Prostate gland (tissue), 2 donors: ENCODE measurements at regions not wholly inside any gene's neighbourhood (a gene's known extent, or its start where the extent isn't known, plus 50 kb on each side); places are given as distances from the start of the nearest gene placed in this dataset.

Experiments used
- DNase-seq: peaks from one replicate; pipeline ENCODE4 v3.0.0-alpha.2; 2019; ENCODE audit warnings: low spot score
- H3K27ac ChIP-seq, 2 donors: fragments of 200-600 bp; sonication (generic); 2 replicates each; pipeline ENCODE4 v1.5.1; 2017 to 2019
- H3K27me3 ChIP-seq: fragments of 200-600 bp; sonication (generic); replicated peaks from 2 replicates; pipeline ENCODE4 v1.5.1; 2019; ENCODE audit not compliant: insufficient read depth
- H3K36me3 ChIP-seq, 2 donors: fragments of 200-600 bp; sonication (generic); 1 replicate in 1 of 2; 2 replicates in 1 of 2; pipeline versions ENCODE4 v1.5.1 to v1.8.1; 2017 to 2019
- H3K4me1 ChIP-seq: fragments of 200-600 bp; sonication (generic); replicated peaks from 2 replicates; pipeline ENCODE4 v1.5.1; 2019
- H3K4me3 ChIP-seq, 2 donors: fragments of 200-600 bp; sonication (generic); 2 replicates each; pipeline ENCODE4 v1.5.1; 2017 to 2019
- H3K9me3 ChIP-seq: fragments of 200-600 bp; sonication (generic); 2 replicates; pipeline ENCODE4 v1.5.1; 2017
- POLR2A ChIP-seq: fragments of 450-650 bp; IDR thresholded peaks from one replicate; pipeline ENCODE4 v1.6.1; 2016; ENCODE audit warnings: antibody characterized with exemption, mild to moderate bottlenecking
- POLR2AphosphoS5 ChIP-seq: sonication (generic); formaldehyde crosslinking; IDR thresholded peaks from one replicate; pipeline ENCODE4 v1.6.1; 2017; ENCODE audit warnings: antibody characterized with exemption
- WGBS: methylation state at CpG from one replicate; pipeline ENCODE4 v1.1.5; 2018; 5-methylcytosine and 5-hydroxymethylcytosine counted together
- intact Hi-C: fragments of 100-400 bp; cut with DNase I; formaldehyde crosslinking; loops from one replicate; pipeline ENCODE4 v1.14.2; 2022
- TF ChIP-seq, protein P1 (sequence below), 4 experiments: fragments of 200-600 bp in 2 of 4; fragments of 450-650 bp in 2 of 4; sonication (generic) in 2 of 4; IDR thresholded peaks; 1 replicate in 3 of 4; 2 replicates in 1 of 4; pipeline ENCODE4 v1.5.1; 2016 to 2019; ENCODE audit warnings: antibody characterized with exemption in 4 of 4, mild to moderate bottlenecking in 2 of 4, moderate library complexity in 2 of 4

DNA sequence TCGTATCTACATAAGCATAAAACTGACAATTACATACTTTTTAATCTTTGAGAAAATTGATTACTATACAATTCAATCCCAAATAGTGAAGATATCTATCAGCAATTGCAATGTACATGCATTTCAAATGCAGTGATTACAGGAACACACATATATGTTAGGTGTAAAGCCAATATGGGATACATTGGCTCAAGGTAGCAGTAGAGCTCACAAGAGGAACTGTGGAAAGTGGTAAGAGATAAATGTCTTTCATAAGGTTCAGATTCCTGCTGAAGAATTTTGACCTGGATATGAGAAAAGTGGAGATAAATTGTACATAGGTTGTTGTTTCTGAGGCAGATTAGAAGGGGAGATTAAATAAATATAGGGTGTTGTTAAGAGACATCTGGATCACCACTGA, 1280.5 kb downstream of the OTOL1 start:
- H3K4me3 ChIP-seq = no peak overlapping the region
- H3K4me1 ChIP-seq = no peaks in the 10 kb centered on the region
- no peak for DNase-seq
- TF ChIP-seq, protein P1, sequence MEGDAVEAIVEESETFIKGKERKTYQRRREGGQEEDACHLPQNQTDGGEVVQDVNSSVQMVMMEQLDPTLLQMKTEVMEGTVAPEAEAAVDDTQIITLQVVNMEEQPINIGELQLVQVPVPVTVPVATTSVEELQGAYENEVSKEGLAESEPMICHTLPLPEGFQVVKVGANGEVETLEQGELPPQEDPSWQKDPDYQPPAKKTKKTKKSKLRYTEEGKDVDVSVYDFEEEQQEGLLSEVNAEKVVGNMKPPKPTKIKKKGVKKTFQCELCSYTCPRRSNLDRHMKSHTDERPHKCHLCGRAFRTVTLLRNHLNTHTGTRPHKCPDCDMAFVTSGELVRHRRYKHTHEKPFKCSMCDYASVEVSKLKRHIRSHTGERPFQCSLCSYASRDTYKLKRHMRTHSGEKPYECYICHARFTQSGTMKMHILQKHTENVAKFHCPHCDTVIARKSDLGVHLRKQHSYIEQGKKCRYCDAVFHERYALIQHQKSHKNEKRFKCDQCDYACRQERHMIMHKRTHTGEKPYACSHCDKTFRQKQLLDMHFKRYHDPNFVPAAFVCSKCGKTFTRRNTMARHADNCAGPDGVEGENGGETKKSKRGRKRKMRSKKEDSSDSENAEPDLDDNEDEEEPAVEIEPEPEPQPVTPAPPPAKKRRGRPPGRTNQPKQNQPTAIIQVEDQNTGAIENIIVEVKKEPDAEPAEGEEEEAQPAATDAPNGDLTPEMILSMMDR (IDR thresholded peaks at IDR 0.05) = no peak
- TF ChIP-seq POLR2AphosphoS5 (no peak), POLR2A (no peak)
- no peak overlapping the region for H3K27ac ChIP-seq
- H3K27me3 ChIP-seq = no peaks in the 10 kb centered on the region
- intact Hi-C loops = no loop called here
- 95% methylated on average over 1 of the region's 1 CpG for WGBS
- no peaks in the 10 kb centered on the region for H3K9me3 ChIP-seq
- no peaks in the 10 kb centered on the region for H3K36me3 ChIP-seq

DNA sequence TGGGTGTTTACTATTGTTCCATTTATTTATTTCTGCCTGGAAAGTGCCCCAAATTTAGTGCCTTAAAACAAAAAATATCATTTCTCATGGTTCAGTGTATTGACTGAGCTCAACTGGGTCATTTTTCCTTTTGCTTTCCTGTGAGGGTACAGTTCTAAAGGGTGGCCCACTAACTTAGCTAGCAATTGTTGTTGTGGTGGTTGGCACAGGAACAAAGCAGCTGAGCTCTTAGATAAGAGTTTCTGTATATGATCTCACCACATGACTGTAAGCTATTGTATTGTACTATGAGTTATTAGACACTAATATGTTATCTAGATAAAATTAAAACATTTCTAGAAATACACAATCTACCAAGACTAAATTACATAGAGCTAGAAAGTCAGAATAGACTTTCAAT, 1283.7 kb downstream of the OTOL1 start:
- intact Hi-C loops = no loop called here
- no peaks in the 10 kb centered on the region for H3K27me3 ChIP-seq
- no peak overlapping the region for H3K27ac ChIP-seq
- no peaks in the 10 kb centered on the region for H3K36me3 ChIP-seq
- no peak for TF ChIP-seq POLR2AphosphoS5
- TF ChIP-seq, protein P1 (IDR thresholded peaks at IDR 0.05) = no peak
- TF ChIP-seq POLR2A = no peak
- no peaks in the 10 kb centered on the region for H3K9me3 ChIP-seq
- DNase-seq = no peak
- H3K4me1 ChIP-seq = no peaks in the 10 kb centered on the region
- no peak overlapping the region for H3K4me3 ChIP-seq

DNA sequence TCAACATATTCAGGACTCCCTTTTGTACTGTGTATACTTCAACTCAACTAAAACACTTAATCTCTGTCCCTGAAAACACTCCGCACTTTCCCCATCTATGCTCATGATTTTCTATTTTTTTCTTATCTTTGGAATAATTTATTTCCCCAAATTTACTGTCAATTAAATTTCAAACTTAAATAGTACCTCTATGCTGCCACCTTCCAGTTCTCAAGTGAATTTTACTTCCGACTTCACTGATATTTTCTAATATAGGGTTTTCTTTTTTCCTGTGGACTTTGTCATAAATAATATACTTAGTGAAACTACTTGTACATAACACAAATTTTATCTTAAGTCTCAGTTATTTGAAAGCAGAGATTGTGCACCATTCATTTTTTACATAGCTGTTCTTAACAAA, 1303.3 kb downstream of the OTOL1 start:
- H3K9me3 ChIP-seq = no peaks in the 10 kb centered on the region
- 94% methylated on average over 2 of the region's 2 CpGs for WGBS
- TF ChIP-seq POLR2AphosphoS5 = no peak
- no peak for TF ChIP-seq POLR2A
- TF ChIP-seq, protein P1 (IDR thresholded peaks at IDR 0.05) = no peak
- DNase-seq = no peak
- no peaks in the 10 kb centered on the region for H3K4me1 ChIP-seq
- intact Hi-C loops = no loop called here
- H3K27me3 ChIP-seq = no peaks in the 10 kb centered on the region
- H3K27ac ChIP-seq = no peak overlapping the region
- H3K36me3 ChIP-seq = no peaks in the 10 kb centered on the region
- no peak overlapping the region for H3K4me3 ChIP-seq

DNA sequence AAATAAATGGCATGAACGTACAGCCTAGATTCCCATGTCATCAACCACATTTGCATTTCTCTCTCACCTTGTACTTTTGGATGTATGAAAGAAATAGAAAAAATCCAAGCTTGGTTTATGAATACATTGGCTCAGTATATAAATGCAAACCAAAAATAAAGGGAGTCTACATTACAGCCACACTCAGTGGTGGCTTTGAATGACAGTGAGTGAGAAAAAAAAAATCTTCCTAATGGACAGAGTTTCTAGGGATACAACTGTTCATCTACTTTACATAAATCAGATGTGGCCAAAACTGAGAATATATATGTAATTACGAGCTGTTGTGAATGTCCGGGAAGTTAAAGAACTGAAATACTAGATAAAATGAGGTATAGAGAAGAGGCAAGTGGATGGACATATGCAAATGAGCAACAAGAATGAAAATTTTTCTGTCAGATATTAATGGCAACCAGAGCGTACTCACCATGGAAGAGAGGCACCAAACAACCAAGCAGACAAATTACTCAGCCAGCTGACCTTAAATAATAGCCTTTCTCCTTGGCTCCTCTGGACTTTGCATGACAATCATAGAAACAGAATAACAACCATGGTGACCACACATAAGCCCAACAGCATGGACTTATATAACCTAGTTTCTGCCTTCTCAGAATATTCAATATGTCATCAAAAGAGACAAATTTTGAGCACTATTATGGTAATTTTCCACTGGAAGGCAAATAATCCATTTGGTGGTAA, 1305.8 kb downstream of the OTOL1 start:
- Histone ChIP-seq H3K4me1 (no peaks in the 10 kb centered on the region), H3K27ac (no peak overlapping the region), H3K9me3 (no peaks in the 10 kb centered on the region), H3K36me3 (no peaks in the 10 kb centered on the region), H3K27me3 (no peaks in the 10 kb centered on the region), H3K4me3 (no peak overlapping the region)
- DNase-seq = no peak
- WGBS = 91% methylated on average over 4 of the region's 4 CpGs
- intact Hi-C loops = no loop called here
- TF ChIP-seq POLR2A = no peak
- TF ChIP-seq POLR2AphosphoS5 = no peak
- TF ChIP-seq, protein P1 (IDR thresholded peaks at IDR 0.05) = no peak

DNA sequence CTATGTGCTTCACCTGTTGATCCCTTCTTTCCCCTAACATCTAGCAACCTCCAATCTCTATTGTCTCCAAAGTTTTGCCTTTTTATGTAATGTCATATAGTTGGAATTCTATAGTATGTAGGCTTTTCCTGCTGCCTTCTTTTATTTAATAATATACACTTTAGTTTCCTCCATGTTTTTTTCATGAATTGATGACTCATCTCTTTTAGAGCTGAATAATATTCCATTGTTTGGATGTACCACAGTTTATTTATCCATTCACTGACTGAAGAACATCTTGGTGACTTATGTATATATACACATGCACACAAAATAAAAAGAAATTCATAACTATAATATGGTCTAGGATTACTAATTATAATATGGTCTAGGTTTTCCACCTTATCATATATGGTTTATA, 1314.2 kb downstream of the OTOL1 start:
- intact Hi-C loops = no loop called here
- TF ChIP-seq POLR2AphosphoS5 (no peak), POLR2A (no peak)
- TF ChIP-seq, protein P1 (IDR thresholded peaks at IDR 0.05) = no peak

More for the DNA sequence above, 1314.2 kb downstream of the OTOL1 start:
- H3K4me1 ChIP-seq = no peaks in the 10 kb centered on the region
- H3K4me3 ChIP-seq = no peak overlapping the region
- H3K9me3 ChIP-seq = no peaks in the 10 kb centered on the region
- H3K27ac ChIP-seq = no peak overlapping the region
- DNase-seq = no peak
- H3K36me3 ChIP-seq = no peaks in the 10 kb centered on the region
- H3K27me3 ChIP-seq = no peaks in the 10 kb centered on the region
